ENCODE measurements at regions not wholly inside any gene's neighbourhood (a gene's known extent, or its start where the extent isn't known, plus 50 kb on each side); places are given as distances from the start of the nearest gene placed in this dataset.
"Not testable (repeated sequence)": the region's sequence is repeated elsewhere in the genome, so short reads cannot be mapped to it uniquely, and the experiment has no call there.

GRCh38 chr17:20867938-20868661 lies 174.7 kb downstream of the USP22 start:
- H3K9ac ChIP-seq (ENCODE audit: low read length), result peak overlapping the region; percentile 53
- TF ChIP-seq MXI1 (conservative IDR thresholded peaks at IDR 0.05; ENCODE audit: poor library complexity, severe bottlenecking) (peak; percentile 83), POLR2AphosphoS5 (IDR thresholded peaks at IDR 0.05) (peak; percentile 85), TAF1 (IDR thresholded peaks at IDR 0.05; ENCODE audit: low read depth) (peak; percentile 75)
- TF ChIP-seq, protein P1, sequence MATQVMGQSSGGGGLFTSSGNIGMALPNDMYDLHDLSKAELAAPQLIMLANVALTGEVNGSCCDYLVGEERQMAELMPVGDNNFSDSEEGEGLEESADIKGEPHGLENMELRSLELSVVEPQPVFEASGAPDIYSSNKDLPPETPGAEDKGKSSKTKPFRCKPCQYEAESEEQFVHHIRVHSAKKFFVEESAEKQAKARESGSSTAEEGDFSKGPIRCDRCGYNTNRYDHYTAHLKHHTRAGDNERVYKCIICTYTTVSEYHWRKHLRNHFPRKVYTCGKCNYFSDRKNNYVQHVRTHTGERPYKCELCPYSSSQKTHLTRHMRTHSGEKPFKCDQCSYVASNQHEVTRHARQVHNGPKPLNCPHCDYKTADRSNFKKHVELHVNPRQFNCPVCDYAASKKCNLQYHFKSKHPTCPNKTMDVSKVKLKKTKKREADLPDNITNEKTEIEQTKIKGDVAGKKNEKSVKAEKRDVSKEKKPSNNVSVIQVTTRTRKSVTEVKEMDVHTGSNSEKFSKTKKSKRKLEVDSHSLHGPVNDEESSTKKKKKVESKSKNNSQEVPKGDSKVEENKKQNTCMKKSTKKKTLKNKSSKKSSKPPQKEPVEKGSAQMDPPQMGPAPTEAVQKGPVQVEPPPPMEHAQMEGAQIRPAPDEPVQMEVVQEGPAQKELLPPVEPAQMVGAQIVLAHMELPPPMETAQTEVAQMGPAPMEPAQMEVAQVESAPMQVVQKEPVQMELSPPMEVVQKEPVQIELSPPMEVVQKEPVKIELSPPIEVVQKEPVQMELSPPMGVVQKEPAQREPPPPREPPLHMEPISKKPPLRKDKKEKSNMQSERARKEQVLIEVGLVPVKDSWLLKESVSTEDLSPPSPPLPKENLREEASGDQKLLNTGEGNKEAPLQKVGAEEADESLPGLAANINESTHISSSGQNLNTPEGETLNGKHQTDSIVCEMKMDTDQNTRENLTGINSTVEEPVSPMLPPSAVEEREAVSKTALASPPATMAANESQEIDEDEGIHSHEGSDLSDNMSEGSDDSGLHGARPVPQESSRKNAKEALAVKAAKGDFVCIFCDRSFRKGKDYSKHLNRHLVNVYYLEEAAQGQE (IDR thresholded peaks at IDR 0.05; ENCODE audit: borderline replicate concordance), result peak; percentile 60
- H3F3A ChIP-seq (ENCODE audit: insufficient read depth, low read length, poor library complexity, severe bottlenecking); H2AFZ ChIP-seq (ENCODE audit: low read depth, low read length); H3K36me3 ChIP-seq (ENCODE audit: insufficient read depth, low read length); H3K4me2 ChIP-seq (ENCODE audit: low read length); H3K9me2 ChIP-seq (ENCODE audit: insufficient read depth, low read length); H3K27me3 ChIP-seq (ENCODE audit: insufficient read depth, low read depth, low read length); H4K20me1 ChIP-seq (ENCODE audit: insufficient read depth); H3K9me3 ChIP-seq (ENCODE audit: low read length): not testable (repeated sequence)
- H3K79me2 ChIP-seq (replicated peaks; ENCODE audit: insufficient read depth, low read length), result peaks cover 20% of the 10 kb centered on the region
- peak overlapping the region; percentile 73 for H3K27ac ChIP-seq (ENCODE audit: low read length)
- H3K4me3 ChIP-seq (ENCODE audit: low read length), result peak overlapping the region; percentile 65

- not testable (repeated sequence) for H3K36me3 ChIP-seq (ENCODE audit: insufficient read depth, low read length); H3K9me2 ChIP-seq (ENCODE audit: insufficient read depth, low read length); H3K4me2 ChIP-seq (ENCODE audit: low read length); H2AFZ ChIP-seq (ENCODE audit: low read depth, low read length); H4K20me1 ChIP-seq (ENCODE audit: insufficient read depth); H3F3A ChIP-seq (ENCODE audit: insufficient read depth, low read length, poor library complexity, severe bottlenecking); H3K27me3 ChIP-seq (ENCODE audit: insufficient read depth, low read depth, low read length); H3K9me3 ChIP-seq (ENCODE audit: low read length)
- TF ChIP-seq MXI1 (conservative IDR thresholded peaks at IDR 0.05; ENCODE audit: poor library complexity, severe bottlenecking), result peak; percentile 27
- Histone ChIP-seq H3K4me3 (ENCODE audit: low read length) (peak overlapping the region; percentile 65), H3K79me2 (replicated peaks; ENCODE audit: insufficient read depth, low read length) (peaks cover 25% of the 10 kb centered on the region), H3K9ac (ENCODE audit: low read length) (peak overlapping the region; percentile 53), H3K27ac (ENCODE audit: low read length) (peak overlapping the region; percentile 73)
Observed at GRCh38 chr17:20868662-20869007, 174.2 kb downstream of the USP22 start.

DNA sequence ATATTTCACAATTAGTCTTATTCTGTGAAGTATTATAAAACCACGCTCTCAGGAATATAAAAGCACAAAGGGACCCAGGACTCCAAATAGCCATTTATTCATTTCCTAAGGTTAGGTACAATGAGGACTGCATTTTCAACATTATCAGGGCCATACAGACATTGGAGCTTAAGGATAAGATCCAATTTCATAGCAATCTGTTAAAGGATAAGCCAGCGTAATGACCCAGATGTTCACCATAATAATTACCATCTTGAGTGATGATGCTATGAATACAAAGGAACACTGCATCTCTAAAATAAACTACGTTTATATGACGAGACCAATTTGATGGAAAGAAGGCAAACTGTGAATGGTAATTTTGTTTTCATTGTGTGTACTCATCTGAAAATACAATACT lies 169.6 kb downstream of the USP22 start:
- H3K4me3 ChIP-seq (ENCODE audit: low read length); H3K36me3 ChIP-seq (ENCODE audit: insufficient read depth, low read length); H3K9ac ChIP-seq (ENCODE audit: low read length); H3K4me2 ChIP-seq (ENCODE audit: low read length); H3K9me2 ChIP-seq (ENCODE audit: insufficient read depth, low read length); H3F3A ChIP-seq (ENCODE audit: insufficient read depth, low read length, poor library complexity, severe bottlenecking); H3K9me3 ChIP-seq (ENCODE audit: low read length); H3K27me3 ChIP-seq (ENCODE audit: insufficient read depth, low read depth, low read length); H3K27ac ChIP-seq (ENCODE audit: low read length); H2AFZ ChIP-seq (ENCODE audit: low read depth, low read length); H4K20me1 ChIP-seq (ENCODE audit: insufficient read depth): not testable (repeated sequence)
- peaks cover 67% of the 10 kb centered on the region for H3K79me2 ChIP-seq (replicated peaks; ENCODE audit: insufficient read depth, low read length)

DNA sequence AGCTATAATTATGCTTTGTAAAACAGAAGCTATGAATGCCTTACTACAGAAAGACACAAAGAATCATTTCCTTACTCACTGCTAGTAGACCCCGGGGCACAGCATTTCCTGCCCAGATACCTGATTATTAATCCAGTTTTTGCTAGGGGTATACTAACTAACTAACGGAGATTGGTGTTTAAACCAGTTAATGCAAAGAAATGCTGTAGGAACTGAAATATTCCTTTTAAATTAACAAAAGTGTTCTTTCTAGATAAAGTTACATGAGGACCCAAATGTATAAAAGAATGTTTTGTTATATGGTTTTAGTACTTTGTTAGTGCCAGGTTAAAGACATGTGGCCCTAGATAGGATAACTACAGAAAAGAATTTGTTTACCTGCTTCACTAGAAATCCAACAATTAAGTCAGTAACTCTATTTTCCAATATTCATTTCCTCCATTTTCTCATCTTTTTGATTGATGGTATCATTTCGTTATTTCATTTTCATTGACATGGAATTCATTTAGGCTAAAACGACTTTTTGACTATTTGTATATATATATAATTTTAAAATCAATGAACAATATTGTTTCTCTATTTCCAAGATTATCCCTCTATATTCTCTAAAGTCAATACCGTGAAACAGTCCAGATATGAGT lies 169.0 kb downstream of the USP22 start:
- H3K27me3 ChIP-seq (ENCODE audit: insufficient read depth, low read depth, low read length); H3K4me2 ChIP-seq (ENCODE audit: low read length); H3K4me3 ChIP-seq (ENCODE audit: low read length); H4K20me1 ChIP-seq (ENCODE audit: insufficient read depth); H3K36me3 ChIP-seq (ENCODE audit: insufficient read depth, low read length); H3K9me3 ChIP-seq (ENCODE audit: low read length); H3K27ac ChIP-seq (ENCODE audit: low read length); H3F3A ChIP-seq (ENCODE audit: insufficient read depth, low read length, poor library complexity, severe bottlenecking); H3K9ac ChIP-seq (ENCODE audit: low read length); H2AFZ ChIP-seq (ENCODE audit: low read depth, low read length); H3K9me2 ChIP-seq (ENCODE audit: insufficient read depth, low read length): not testable (repeated sequence)
- peaks cover 74% of the 10 kb centered on the region for H3K79me2 ChIP-seq (replicated peaks; ENCODE audit: insufficient read depth, low read length)

DNA sequence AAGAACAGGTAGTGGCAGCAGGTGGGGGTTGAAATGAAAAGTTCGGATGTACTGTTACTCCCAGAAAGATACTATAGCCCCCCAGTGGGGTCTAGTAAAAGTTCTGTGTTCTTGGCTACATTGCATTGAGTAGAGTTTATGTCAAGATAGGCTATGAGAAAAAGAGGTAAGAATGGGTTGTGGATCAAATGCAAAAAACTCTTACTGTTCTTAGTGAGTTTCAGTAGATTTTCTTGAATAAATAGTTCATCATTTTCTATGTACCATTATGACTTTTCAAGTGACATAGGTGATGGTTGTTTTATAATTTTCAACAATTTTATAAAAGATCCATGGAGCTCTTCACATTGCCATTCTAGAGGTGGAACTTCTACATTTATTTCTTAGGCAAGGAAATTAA lies 165.4 kb downstream of the USP22 start:
- H3K9me3 ChIP-seq (ENCODE audit: low read length); H3K4me2 ChIP-seq (ENCODE audit: low read length); H3K9ac ChIP-seq (ENCODE audit: low read length); H3K27me3 ChIP-seq (ENCODE audit: insufficient read depth, low read depth, low read length); H3K36me3 ChIP-seq (ENCODE audit: insufficient read depth, low read length); H3F3A ChIP-seq (ENCODE audit: insufficient read depth, low read length, poor library complexity, severe bottlenecking); H3K9me2 ChIP-seq (ENCODE audit: insufficient read depth, low read length); H3K4me3 ChIP-seq (ENCODE audit: low read length); H3K27ac ChIP-seq (ENCODE audit: low read length); H4K20me1 ChIP-seq (ENCODE audit: insufficient read depth); H2AFZ ChIP-seq (ENCODE audit: low read depth, low read length): not testable (repeated sequence)
- H3K79me2 ChIP-seq (replicated peaks; ENCODE audit: insufficient read depth, low read length), result peaks cover 86% of the 10 kb centered on the region

Measured in neural cell (in vitro differentiated cells).